GM12878 (cell line): ENCODE measurements at regions not wholly inside any gene's neighbourhood (a gene's known extent, or its start where the extent isn't known, plus 50 kb on each side); places are given as distances from the start of the nearest gene placed in this dataset.

ENCODE experiments used
- ATF3 ChIP-seq: IDR thresholded peaks from 2 replicates; pipeline ENCODE4 v1.6.1; 2011; ENCODE audit warnings: low read depth, mild to moderate bottlenecking, low read length, moderate library complexity, borderline replicate concordance; ENCODE audit errors: extremely low read depth
- CREM ChIP-seq: IDR thresholded peaks from 2 replicates; pipeline ENCODE4 v1.6.1; 2014; ENCODE audit warnings: antibody characterized with exemption, low read depth
- EGR1 ChIP-seq, 2 experiments: IDR thresholded peaks; 1 replicate in 1 of 2; 2 replicates in 1 of 2; pipeline ENCODE4 v1.6.1; 2011 to 2012; ENCODE audit warnings: low read depth in 2 of 2, low read length in 2 of 2, borderline replicate concordance in 1 of 2, mild to moderate bottlenecking in 1 of 2, moderate library complexity in 1 of 2
- ESRRA ChIP-seq: IDR thresholded peaks from 2 replicates; pipeline ENCODE4 v1.6.1; 2012; ENCODE audit warnings: mild to moderate bottlenecking, low read length, improper control_type of control experiment
- HDGF ChIP-seq: fragments of 450-650 bp; IDR thresholded peaks from 2 replicates; pipeline ENCODE4 v1.6.1; 2016; ENCODE audit warnings: antibody characterized with exemption
- IKZF2 ChIP-seq, 2 experiments: fragments of 450-650 bp; IDR thresholded peaks; 2 replicates each; pipeline ENCODE4 v1.6.1; 2017; ENCODE audit warnings: mild to moderate bottlenecking in 2 of 2, moderate library complexity in 2 of 2
- IRF4 ChIP-seq: IDR thresholded peaks from 2 replicates; pipeline ENCODE4 v1.6.1; 2011; ENCODE audit warnings: low read depth, low read length
- JUNB ChIP-seq: IDR thresholded peaks from 2 replicates; pipeline ENCODE4 v1.6.1; 2016; ENCODE audit warnings: antibody characterized with exemption, mild to moderate bottlenecking
- KLF5 ChIP-seq: fragments of 450-650 bp; IDR thresholded peaks from 2 replicates; pipeline ENCODE4 v1.6.1; 2014; ENCODE audit warnings: mild to moderate bottlenecking; ENCODE audit not compliant: partially characterized antibody
- MEF2B ChIP-seq: fragments of 450-650 bp; IDR thresholded peaks from 2 replicates; pipeline ENCODE4 v1.6.1; 2018; ENCODE audit warnings: mild to moderate bottlenecking, moderate library complexity; ENCODE audit not compliant: partially characterized antibody, poor library complexity, severe bottlenecking
- PAX8 ChIP-seq: fragments of 450-650 bp; IDR thresholded peaks from 2 replicates; pipeline ENCODE4 v1.6.1; 2017; ENCODE audit warnings: mild to moderate bottlenecking, moderate library complexity
- POLR2AphosphoS5 ChIP-seq: IDR thresholded peaks from 2 replicates; pipeline ENCODE4 v1.6.1; 2011; ENCODE audit warnings: mild to moderate bottlenecking, low read length, inconsistent platforms
- SIX5 ChIP-seq: IDR thresholded peaks from 2 replicates; pipeline ENCODE4 v1.6.1; 2011; ENCODE audit warnings: mild to moderate bottlenecking, low read depth, low read length, moderate library complexity; ENCODE audit not compliant: severe bottlenecking
- SRF ChIP-seq, 2 experiments: IDR thresholded peaks; 2 replicates each; pipeline ENCODE4 v1.6.1; 2011; ENCODE audit warnings: low read depth in 2 of 2, low read length in 2 of 2, mild to moderate bottlenecking in 1 of 2, moderate library complexity in 1 of 2
- STAT1 ChIP-seq: fragments of 450-650 bp; conservative IDR thresholded peaks from 2 replicates; pipeline ENCODE4 v1.6.1; 2014; ENCODE audit warnings: antibody characterized with exemption, mild to moderate bottlenecking
- SUPT20H ChIP-seq: IDR thresholded peaks from 2 replicates; pipeline ENCODE4 v1.6.1; 2011; ENCODE audit warnings: low read depth, mild to moderate bottlenecking, low read length, moderate library complexity, borderline replicate concordance; ENCODE audit not compliant: control insufficient read depth
- SUZ12 ChIP-seq: fragments of 200-600 bp; sonication (generic); IDR thresholded peaks from one replicate; pipeline ENCODE4 v1.6.1; 2018; ENCODE audit warnings: antibody characterized with exemption, mild to moderate bottlenecking; ENCODE audit not compliant: unreplicated experiment
- ZBTB40 ChIP-seq: fragments of 450-650 bp; IDR thresholded peaks from 2 replicates; pipeline ENCODE4 v1.6.1; 2016; ENCODE audit warnings: mild to moderate bottlenecking, moderate library complexity, borderline replicate concordance
- ZNF217 ChIP-seq: fragments of 450-650 bp; IDR thresholded peaks from 2 replicates; pipeline ENCODE4 v1.6.1; 2017; ENCODE audit warnings: antibody characterized with exemption, mild to moderate bottlenecking
- ZNF274 ChIP-seq: IDR thresholded peaks from one replicate; pipeline ENCODE4 v1.8.0; 2011; ENCODE audit not compliant: insufficient read length, insufficient read depth
- TF ChIP-seq, protein P1 (sequence below): fragments of 150-350 bp; IDR thresholded peaks from 2 replicates; pipeline ENCODE4 v1.6.1; 2016; ENCODE audit warnings: low read depth, low read length

- TF ChIP-seq, protein P1, sequence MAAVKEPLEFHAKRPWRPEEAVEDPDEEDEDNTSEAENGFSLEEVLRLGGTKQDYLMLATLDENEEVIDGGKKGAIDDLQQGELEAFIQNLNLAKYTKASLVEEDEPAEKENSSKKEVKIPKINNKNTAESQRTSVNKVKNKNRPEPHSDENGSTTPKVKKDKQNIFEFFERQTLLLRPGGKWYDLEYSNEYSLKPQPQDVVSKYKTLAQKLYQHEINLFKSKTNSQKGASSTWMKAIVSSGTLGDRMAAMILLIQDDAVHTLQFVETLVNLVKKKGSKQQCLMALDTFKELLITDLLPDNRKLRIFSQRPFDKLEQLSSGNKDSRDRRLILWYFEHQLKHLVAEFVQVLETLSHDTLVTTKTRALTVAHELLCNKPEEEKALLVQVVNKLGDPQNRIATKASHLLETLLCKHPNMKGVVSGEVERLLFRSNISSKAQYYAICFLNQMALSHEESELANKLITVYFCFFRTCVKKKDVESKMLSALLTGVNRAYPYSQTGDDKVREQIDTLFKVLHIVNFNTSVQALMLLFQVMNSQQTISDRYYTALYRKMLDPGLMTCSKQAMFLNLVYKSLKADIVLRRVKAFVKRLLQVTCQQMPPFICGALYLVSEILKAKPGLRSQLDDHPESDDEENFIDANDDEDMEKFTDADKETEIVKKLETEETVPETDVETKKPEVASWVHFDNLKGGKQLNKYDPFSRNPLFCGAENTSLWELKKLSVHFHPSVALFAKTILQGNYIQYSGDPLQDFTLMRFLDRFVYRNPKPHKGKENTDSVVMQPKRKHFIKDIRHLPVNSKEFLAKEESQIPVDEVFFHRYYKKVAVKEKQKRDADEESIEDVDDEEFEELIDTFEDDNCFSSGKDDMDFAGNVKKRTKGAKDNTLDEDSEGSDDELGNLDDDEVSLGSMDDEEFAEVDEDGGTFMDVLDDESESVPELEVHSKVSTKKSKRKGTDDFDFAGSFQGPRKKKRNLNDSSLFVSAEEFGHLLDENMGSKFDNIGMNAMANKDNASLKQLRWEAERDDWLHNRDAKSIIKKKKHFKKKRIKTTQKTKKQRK: no peak
- TF ChIP-seq ZBTB40 (no peak), SRF (IDR thresholded peaks at IDR 0.05; ENCODE audit: low read depth in 2 of 2, low read length in 2 of 2) (no peak), IRF4 (no peak), CREM (no peak), EGR1 (IDR thresholded peaks at IDR 0.05; ENCODE audit: borderline replicate concordance in 1 of 2, low read depth in 2 of 2, low read length in 2 of 2) (no peak), STAT1 (no peak), SUPT20H (no peak), ZNF217 (peak; percentile 92), MEF2B (no peak), SUZ12 (no peak), ZNF274 (no peak), JUNB (peak; percentile 71), IKZF2 (IDR thresholded peaks at IDR 0.05) (no peak), KLF5 (no peak), ESRRA (peak; percentile 87; the same call in 1 of the 2 replicates), POLR2AphosphoS5 (no peak), HDGF (no peak), SIX5 (no peak), PAX8 (no peak), ATF3 (no peak)
These were observed 243.9 kb upstream of the TENT5A start (continued) for GRCh38 chr6:81996414-81996813.
